Liver (tissue), 8 donors: ENCODE measurements at regions not wholly inside any gene's neighbourhood (a gene's known extent, or its start where the extent isn't known, plus 50 kb on each side); places are given as distances from the start of the nearest gene placed in this dataset.

Experiments
- DNase-seq: peaks from one replicate; pipeline ENCODE4 v3.0.0-alpha.2; 2017; ENCODE audit warnings: low spot score
- H3K27ac ChIP-seq, 2 donors: one replicate each; pipeline ENCODE4 v1.7.0; 2013; ENCODE audit warnings: inconsistent platforms in 2 of 2, low read length in 2 of 2, control low read depth in 1 of 2, low read depth in 1 of 2, mild to moderate bottlenecking in 1 of 2
- H3K27me3 ChIP-seq, 4 donors: one replicate each; pipeline versions ENCODE4 v1.6.1 to v1.7.0; 2013; ENCODE audit warnings: low read length in 3 of 4, inconsistent platforms in 1 of 4, mild to moderate bottlenecking in 1 of 4, moderate library complexity in 1 of 4; ENCODE audit not compliant: control insufficient read depth in 4 of 4, insufficient read depth in 4 of 4
- H3K36me3 ChIP-seq, 4 donors: one replicate each; pipeline versions ENCODE4 v1.6.1 to v1.7.0; 2013; ENCODE audit warnings: low read length in 3 of 4, mild to moderate bottlenecking in 3 of 4, low read depth in 1 of 4, moderate library complexity in 1 of 4; ENCODE audit not compliant: control insufficient read depth in 4 of 4, insufficient read depth in 3 of 4
- H3K4me1 ChIP-seq, 4 donors: one replicate each; pipeline versions ENCODE4 v1.6.1 to v1.7.0; 2013; ENCODE audit warnings: low read length in 3 of 4, mild to moderate bottlenecking in 3 of 4, moderate library complexity in 1 of 4; ENCODE audit not compliant: control insufficient read depth in 4 of 4, insufficient read depth in 4 of 4
- H3K4me3 ChIP-seq, 3 donors: one replicate each; pipeline versions ENCODE4 v1.6.1 to v1.7.0; 2013; ENCODE audit warnings: low read length in 3 of 3, control low read depth in 1 of 3, low read depth in 1 of 3, mild to moderate bottlenecking in 1 of 3
- H3K9ac ChIP-seq, 2 donors: one replicate each; pipeline ENCODE4 v1.7.0; 2013; ENCODE audit warnings: low read length in 2 of 2, mild to moderate bottlenecking in 2 of 2, moderate library complexity in 2 of 2, control low read depth in 1 of 2, low read depth in 1 of 2
- H3K9me3 ChIP-seq, 4 donors: one replicate each; pipeline versions ENCODE4 v1.6.1 to v1.7.0; 2013; ENCODE audit warnings: low read length in 3 of 4; ENCODE audit not compliant: control insufficient read depth in 4 of 4
- EGR1 ChIP-seq, 2 donors: IDR thresholded peaks; 2 replicates each; pipeline ENCODE4 v1.6.1; 2016 to 2018; ENCODE audit warnings: antibody characterized with exemption in 2 of 2, low read depth in 2 of 2
- FOXA2 ChIP-seq: IDR thresholded peaks from 2 replicates; pipeline ENCODE4 v1.6.1; 2016; ENCODE audit warnings: antibody characterized with exemption
- HNF4A ChIP-seq, 2 donors: conservative IDR thresholded peaks; 2 replicates each; pipeline ENCODE4 v1.6.1; 2016; ENCODE audit warnings: antibody characterized with exemption in 2 of 2, mild to moderate bottlenecking in 2 of 2
- HNF4G ChIP-seq: IDR thresholded peaks from 2 replicates; pipeline ENCODE4 v1.6.1; 2016; ENCODE audit warnings: antibody characterized with exemption
- JUND ChIP-seq, 2 donors: IDR thresholded peaks; 2 replicates each; pipeline ENCODE4 v1.6.1; 2016; ENCODE audit warnings: antibody characterized with exemption in 2 of 2
- NR2F2 ChIP-seq: IDR thresholded peaks from 2 replicates; pipeline ENCODE4 v1.6.1; 2016; ENCODE audit warnings: antibody characterized with exemption
- RAD21 ChIP-seq, 2 donors: IDR thresholded peaks; 2 replicates each; pipeline ENCODE4 v1.6.1; 2016; ENCODE audit warnings: antibody characterized with exemption in 2 of 2, mild to moderate bottlenecking in 2 of 2
- RXRA ChIP-seq, 2 donors: IDR thresholded peaks; 2 replicates each; pipeline ENCODE4 v1.6.1; 2017 to 2018; ENCODE audit warnings: antibody characterized with exemption in 2 of 2, mild to moderate bottlenecking in 1 of 2
- SP1 ChIP-seq: IDR thresholded peaks from 2 replicates; pipeline ENCODE4 v1.6.1; 2018; ENCODE audit warnings: antibody characterized with exemption, mild to moderate bottlenecking
- TAF1 ChIP-seq: conservative IDR thresholded peaks from 2 replicates; pipeline ENCODE4 v1.6.1; 2016; ENCODE audit warnings: antibody characterized with exemption, mild to moderate bottlenecking
- YY1 ChIP-seq: IDR thresholded peaks from 2 replicates; pipeline ENCODE4 v1.6.1; 2016; ENCODE audit warnings: antibody characterized with exemption, mild to moderate bottlenecking
- WGBS: extraction: QIAGEN DNeasy Blood & Tissue Kit; methylation state at CpG from one replicate; pipeline ENCODE4 v1.1.7; 2013; 5-methylcytosine and 5-hydroxymethylcytosine counted together
- TF ChIP-seq, protein P1 (sequence below): IDR thresholded peaks from 2 replicates; pipeline ENCODE4 v1.6.1; 2016; ENCODE audit warnings: antibody characterized with exemption
- TF ChIP-seq, protein P2 (sequence below): fragments of 150-350 bp; IDR thresholded peaks from 2 replicates; pipeline ENCODE4 v1.5.1; 2017; ENCODE audit warnings: improper control_type of control experiment, low read depth, low read length; ENCODE audit not compliant: missing input control
- TF ChIP-seq, protein P3 (sequence below): IDR thresholded peaks from 2 replicates; pipeline ENCODE4 v1.6.1; 2016; ENCODE audit warnings: antibody characterized with exemption
- TF ChIP-seq, protein P4 (sequence below): IDR thresholded peaks from 2 replicates; pipeline ENCODE4 v1.6.1; 2016; ENCODE audit warnings: antibody characterized with exemption, mild to moderate bottlenecking
- TF ChIP-seq, protein P5 (sequence below): IDR thresholded peaks from 2 replicates; pipeline ENCODE4 v1.6.1; 2016; ENCODE audit warnings: antibody characterized with exemption
- donor health status: healthy.
- donor health status: healthy.
- donor health status: healthy.
- donor health status: healthy.
- donor health status: healthy.

DNA sequence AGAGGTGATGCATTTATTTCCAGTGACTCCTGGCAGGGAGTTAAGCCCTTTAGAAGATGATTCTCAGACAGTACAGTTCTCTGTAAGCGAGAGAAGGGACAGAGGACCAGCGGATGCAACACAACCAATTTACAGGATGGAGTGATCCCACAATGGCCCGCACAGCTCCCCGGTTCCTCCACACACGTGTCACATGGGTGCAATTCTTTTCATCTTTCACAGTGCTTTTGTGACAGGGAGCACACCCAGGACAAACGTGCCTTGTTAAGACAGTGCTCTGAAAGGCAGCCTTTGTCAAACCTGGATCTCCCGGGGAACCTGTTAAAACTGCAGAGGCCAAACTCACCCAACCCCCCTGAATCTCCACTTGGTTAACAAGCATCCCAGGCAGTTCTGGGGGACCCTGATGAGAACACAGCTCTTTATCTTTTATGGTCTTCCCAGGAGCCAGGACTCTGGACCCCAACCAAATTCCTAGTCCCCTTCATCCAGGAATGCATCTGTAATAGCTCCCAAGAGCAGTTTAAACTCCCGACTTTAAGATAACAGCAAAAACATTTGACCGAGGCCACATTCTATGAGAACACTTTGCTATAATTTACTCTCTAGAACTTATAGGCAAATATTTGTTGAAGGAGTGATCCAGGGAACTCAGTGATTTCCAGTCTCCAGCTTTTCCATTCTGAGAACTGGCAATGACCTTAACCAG lies 134.9 kb upstream of the CDH5 start (continued):
- TF ChIP-seq, protein P1, sequence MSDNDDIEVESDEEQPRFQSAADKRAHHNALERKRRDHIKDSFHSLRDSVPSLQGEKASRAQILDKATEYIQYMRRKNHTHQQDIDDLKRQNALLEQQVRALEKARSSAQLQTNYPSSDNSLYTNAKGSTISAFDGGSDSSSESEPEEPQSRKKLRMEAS: no peak
- TF ChIP-seq NR2F2 (no peak), JUND (IDR thresholded peaks at IDR 0.05) (no peak)

DNA sequence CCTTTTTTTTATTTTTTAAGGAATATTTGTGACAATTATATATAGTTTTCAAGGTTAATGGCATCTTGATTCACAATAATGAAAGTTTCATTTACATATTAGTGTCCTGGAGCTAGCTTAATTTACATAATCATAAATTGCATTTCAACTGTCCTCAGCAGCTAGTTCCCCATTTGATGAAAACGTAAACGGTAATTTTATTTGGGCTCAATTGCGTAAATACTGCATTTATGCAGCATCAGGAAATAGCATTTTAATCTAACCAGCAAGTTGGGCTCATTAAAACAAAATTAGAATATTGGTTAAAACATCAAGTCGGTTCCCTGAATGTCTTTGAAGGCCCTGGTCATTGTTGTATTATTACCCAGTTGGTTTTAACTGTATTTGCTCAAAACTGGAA lies 136.8 kb upstream of the CDH5 start:
- WGBS: 75% methylated on average over 4 of the region's 4 CpGs
- H3K4me3 ChIP-seq: no peak overlapping the region
- no peak for DNase-seq
- H3K9ac ChIP-seq: no peak overlapping the region
- H3K27ac ChIP-seq: no peak overlapping the region
- no peaks in the 10 kb centered on the region for H3K4me1 ChIP-seq
- no peaks in the 10 kb centered on the region for H3K9me3 ChIP-seq
- no peaks in the 10 kb centered on the region for H3K36me3 ChIP-seq
- no peak for TF ChIP-seq FOXA2
- no peak for TF ChIP-seq NR2F2
- no peak for TF ChIP-seq RAD21 (IDR thresholded peaks at IDR 0.05)
- TF ChIP-seq, protein P1: no peak
- TF ChIP-seq, protein P2, sequence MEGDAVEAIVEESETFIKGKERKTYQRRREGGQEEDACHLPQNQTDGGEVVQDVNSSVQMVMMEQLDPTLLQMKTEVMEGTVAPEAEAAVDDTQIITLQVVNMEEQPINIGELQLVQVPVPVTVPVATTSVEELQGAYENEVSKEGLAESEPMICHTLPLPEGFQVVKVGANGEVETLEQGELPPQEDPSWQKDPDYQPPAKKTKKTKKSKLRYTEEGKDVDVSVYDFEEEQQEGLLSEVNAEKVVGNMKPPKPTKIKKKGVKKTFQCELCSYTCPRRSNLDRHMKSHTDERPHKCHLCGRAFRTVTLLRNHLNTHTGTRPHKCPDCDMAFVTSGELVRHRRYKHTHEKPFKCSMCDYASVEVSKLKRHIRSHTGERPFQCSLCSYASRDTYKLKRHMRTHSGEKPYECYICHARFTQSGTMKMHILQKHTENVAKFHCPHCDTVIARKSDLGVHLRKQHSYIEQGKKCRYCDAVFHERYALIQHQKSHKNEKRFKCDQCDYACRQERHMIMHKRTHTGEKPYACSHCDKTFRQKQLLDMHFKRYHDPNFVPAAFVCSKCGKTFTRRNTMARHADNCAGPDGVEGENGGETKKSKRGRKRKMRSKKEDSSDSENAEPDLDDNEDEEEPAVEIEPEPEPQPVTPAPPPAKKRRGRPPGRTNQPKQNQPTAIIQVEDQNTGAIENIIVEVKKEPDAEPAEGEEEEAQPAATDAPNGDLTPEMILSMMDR: no peak
- TF ChIP-seq YY1: no peak
- TF ChIP-seq TAF1: no peak
- peaks cover 0 to 9% (median 0%) of the 10 kb centered on the region in 4 donors for H3K27me3 ChIP-seq

DNA sequence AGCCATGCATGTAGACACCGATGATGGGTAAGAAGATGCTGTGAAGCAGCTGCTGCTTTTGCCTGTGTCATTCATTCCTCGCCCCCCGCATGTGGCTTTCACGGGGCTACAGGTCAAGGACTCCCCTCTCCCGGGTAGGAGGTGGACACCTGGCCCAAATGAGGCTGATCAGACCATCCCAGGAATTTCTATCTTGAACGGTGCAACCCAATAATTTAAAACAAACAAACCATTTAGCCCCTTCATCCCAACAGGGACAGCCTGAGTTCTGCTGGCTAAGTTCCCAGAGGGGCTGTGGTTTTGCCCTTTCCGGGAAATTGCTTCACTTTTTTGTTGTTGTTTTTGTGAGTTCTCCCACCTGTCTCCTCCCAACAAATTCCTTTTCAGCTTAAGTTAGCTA lies 137.7 kb upstream of the CDH5 start:
- no peaks in the 10 kb centered on the region for H3K36me3 ChIP-seq
- H3K9ac ChIP-seq: no peak overlapping the region
- TF ChIP-seq, protein P3, sequence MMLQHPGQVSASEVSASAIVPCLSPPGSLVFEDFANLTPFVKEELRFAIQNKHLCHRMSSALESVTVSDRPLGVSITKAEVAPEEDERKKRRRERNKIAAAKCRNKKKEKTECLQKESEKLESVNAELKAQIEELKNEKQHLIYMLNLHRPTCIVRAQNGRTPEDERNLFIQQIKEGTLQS: no peak
- TF ChIP-seq JUND (IDR thresholded peaks at IDR 0.05) (no peak), TAF1 (no peak), HNF4A (conservative IDR thresholded peaks at IDR 0.05) (no peak), HNF4G (no peak), YY1 (no peak), FOXA2 (no peak), RAD21 (IDR thresholded peaks at IDR 0.05) (no peak), EGR1 (IDR thresholded peaks at IDR 0.05; ENCODE audit: low read depth in 2 of 2) (no peak), RXRA (IDR thresholded peaks at IDR 0.05) (no peak), SP1 (no peak)
- TF ChIP-seq, protein P4, sequence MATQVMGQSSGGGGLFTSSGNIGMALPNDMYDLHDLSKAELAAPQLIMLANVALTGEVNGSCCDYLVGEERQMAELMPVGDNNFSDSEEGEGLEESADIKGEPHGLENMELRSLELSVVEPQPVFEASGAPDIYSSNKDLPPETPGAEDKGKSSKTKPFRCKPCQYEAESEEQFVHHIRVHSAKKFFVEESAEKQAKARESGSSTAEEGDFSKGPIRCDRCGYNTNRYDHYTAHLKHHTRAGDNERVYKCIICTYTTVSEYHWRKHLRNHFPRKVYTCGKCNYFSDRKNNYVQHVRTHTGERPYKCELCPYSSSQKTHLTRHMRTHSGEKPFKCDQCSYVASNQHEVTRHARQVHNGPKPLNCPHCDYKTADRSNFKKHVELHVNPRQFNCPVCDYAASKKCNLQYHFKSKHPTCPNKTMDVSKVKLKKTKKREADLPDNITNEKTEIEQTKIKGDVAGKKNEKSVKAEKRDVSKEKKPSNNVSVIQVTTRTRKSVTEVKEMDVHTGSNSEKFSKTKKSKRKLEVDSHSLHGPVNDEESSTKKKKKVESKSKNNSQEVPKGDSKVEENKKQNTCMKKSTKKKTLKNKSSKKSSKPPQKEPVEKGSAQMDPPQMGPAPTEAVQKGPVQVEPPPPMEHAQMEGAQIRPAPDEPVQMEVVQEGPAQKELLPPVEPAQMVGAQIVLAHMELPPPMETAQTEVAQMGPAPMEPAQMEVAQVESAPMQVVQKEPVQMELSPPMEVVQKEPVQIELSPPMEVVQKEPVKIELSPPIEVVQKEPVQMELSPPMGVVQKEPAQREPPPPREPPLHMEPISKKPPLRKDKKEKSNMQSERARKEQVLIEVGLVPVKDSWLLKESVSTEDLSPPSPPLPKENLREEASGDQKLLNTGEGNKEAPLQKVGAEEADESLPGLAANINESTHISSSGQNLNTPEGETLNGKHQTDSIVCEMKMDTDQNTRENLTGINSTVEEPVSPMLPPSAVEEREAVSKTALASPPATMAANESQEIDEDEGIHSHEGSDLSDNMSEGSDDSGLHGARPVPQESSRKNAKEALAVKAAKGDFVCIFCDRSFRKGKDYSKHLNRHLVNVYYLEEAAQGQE: no peak
- TF ChIP-seq, protein P5, sequence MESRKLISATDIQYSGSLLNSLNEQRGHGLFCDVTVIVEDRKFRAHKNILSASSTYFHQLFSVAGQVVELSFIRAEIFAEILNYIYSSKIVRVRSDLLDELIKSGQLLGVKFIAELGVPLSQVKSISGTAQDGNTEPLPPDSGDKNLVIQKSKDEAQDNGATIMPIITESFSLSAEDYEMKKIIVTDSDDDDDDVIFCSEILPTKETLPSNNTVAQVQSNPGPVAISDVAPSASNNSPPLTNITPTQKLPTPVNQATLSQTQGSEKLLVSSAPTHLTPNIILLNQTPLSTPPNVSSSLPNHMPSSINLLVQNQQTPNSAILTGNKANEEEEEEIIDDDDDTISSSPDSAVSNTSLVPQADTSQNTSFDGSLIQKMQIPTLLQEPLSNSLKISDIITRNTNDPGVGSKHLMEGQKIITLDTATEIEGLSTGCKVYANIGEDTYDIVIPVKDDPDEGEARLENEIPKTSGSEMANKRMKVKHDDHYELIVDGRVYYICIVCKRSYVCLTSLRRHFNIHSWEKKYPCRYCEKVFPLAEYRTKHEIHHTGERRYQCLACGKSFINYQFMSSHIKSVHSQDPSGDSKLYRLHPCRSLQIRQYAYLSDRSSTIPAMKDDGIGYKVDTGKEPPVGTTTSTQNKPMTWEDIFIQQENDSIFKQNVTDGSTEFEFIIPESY: no peak
- TF ChIP-seq, protein P1: no peak
- TF ChIP-seq, protein P2: no peak
- 60% methylated on average over 7 of the region's 7 CpGs for whole genome bisulfite sequencing
- no peak overlapping the region for H3K27ac ChIP-seq
- no peaks in the 10 kb centered on the region for H3K9me3 ChIP-seq
- no peak for DNase-seq
- peaks cover 0 to 9% (median 0%) of the 10 kb centered on the region in 4 donors for H3K27me3 ChIP-seq
- H3K4me1 ChIP-seq: no peaks in the 10 kb centered on the region
- no peak overlapping the region for H3K4me3 ChIP-seq
